ENCODE measurements at regions not wholly inside any gene's neighbourhood (a gene's known extent, or its start where the extent isn't known, plus 50 kb on each side); places are given as distances from the start of the nearest gene placed in this dataset.

- TF ChIP-seq POLR2AphosphoS5 (IDR thresholded peaks at IDR 0.05; ENCODE audit: low read depth): no peak
- no peak for TF ChIP-seq REST (IDR thresholded peaks at IDR 0.05; ENCODE audit: insufficient replicate concordance, low read depth)
- no peak for TF ChIP-seq GABPA (IDR thresholded peaks at IDR 0.05; ENCODE audit: low read depth)
- TF ChIP-seq SPI1 (IDR thresholded peaks at IDR 0.05; ENCODE audit: borderline replicate concordance, low read depth): no peak
- no peak for TF ChIP-seq CTCF (IDR thresholded peaks at IDR 0.05; ENCODE audit: insufficient read depth, low read length)
- H3K27me3 ChIP-seq (ENCODE audit: insufficient read depth, poor library complexity, severe bottlenecking): no peaks in the 10 kb centered on the region
Measured at GRCh38 chr7:156021471-156021870, 209.2 kb upstream of the SHH start.

GRCh38 chr7:156020566-156020965, 208.3 kb upstream of the SHH start:
- DNase-seq (ENCODE audit: low read depth in 1 of 2, low spot score in 1 of 2): no peak
- H3K27me3 ChIP-seq (ENCODE audit: insufficient read depth, poor library complexity, severe bottlenecking): no peaks in the 10 kb centered on the region
- no peak overlapping the region for H3K4me3 ChIP-seq (replicated peaks; ENCODE audit: insufficient read depth, low read length)
- TF ChIP-seq GABPA (IDR thresholded peaks at IDR 0.05; ENCODE audit: low read depth) (no peak), POLR2AphosphoS5 (IDR thresholded peaks at IDR 0.05; ENCODE audit: low read depth) (no peak), CTCF (IDR thresholded peaks at IDR 0.05; ENCODE audit: insufficient read depth, low read length) (no peak), REST (IDR thresholded peaks at IDR 0.05; ENCODE audit: insufficient replicate concordance, low read depth) (no peak)
- H3K27ac ChIP-seq (replicated peaks): no peak overlapping the region

More at GRCh38 chr7:156021471-156021870, 209.2 kb upstream of the SHH start:
- Histone ChIP-seq H3K4me3 (replicated peaks; ENCODE audit: insufficient read depth, low read length) (no peak overlapping the region), H3K27ac (replicated peaks) (no peak overlapping the region)
- DNase-seq (ENCODE audit: low read depth in 1 of 2, low spot score in 1 of 2): no peak

GRCh38 chr7:156019776-156020565, 207.7 kb upstream of the SHH start:
- no peak for DNase-seq (ENCODE audit: low read depth in 1 of 2, low spot score in 1 of 2)
- Histone ChIP-seq H3K27me3 (ENCODE audit: insufficient read depth, poor library complexity, severe bottlenecking) (no peaks in the 10 kb centered on the region), H3K4me3 (replicated peaks; ENCODE audit: insufficient read depth, low read length) (no peak overlapping the region), H3K27ac (replicated peaks) (no peak overlapping the region)
- no peak for TF ChIP-seq SPI1 (IDR thresholded peaks at IDR 0.05; ENCODE audit: borderline replicate concordance, low read depth)
- TF ChIP-seq POLR2AphosphoS5 (IDR thresholded peaks at IDR 0.05; ENCODE audit: low read depth): no peak
- TF ChIP-seq GABPA (IDR thresholded peaks at IDR 0.05; ENCODE audit: low read depth): no peak
- no peak for TF ChIP-seq CTCF (IDR thresholded peaks at IDR 0.05; ENCODE audit: insufficient read depth, low read length)
- TF ChIP-seq REST (IDR thresholded peaks at IDR 0.05; ENCODE audit: insufficient replicate concordance, low read depth): no peak
